ENCODE measurements at regions not wholly inside any gene's neighbourhood (a gene's known extent, or its start where the extent isn't known, plus 50 kb on each side); places are given as distances from the start of the nearest gene placed in this dataset.

DNA sequence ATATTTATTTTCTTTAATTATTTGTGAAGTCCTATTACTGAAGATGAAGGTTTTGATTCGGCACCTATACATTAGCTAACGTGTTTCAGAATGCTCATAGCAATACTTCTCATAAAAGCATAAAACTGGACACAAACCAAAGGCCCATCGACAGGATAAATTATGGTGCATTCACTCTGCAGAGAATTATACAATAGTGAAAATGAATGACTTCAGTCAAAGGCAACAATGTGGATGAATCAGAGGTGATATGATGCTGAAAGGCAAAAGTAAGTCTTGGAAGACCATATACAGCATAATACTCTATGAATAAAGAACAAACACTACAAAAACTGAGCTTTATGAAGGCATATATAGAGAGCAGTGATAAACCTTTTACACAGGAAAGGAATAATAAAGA is 156.6 kb upstream of the EGLN3 start (continued):
- TF ChIP-seq EP300 (IDR thresholded peaks at IDR 0.05) = no peak
- no peak for TF ChIP-seq CBX2 (IDR thresholded peaks at IDR 0.05; ENCODE audit: borderline replicate concordance, low read depth)
- TF ChIP-seq RNF2 (IDR thresholded peaks at IDR 0.05; ENCODE audit: borderline replicate concordance, low read depth) = no peak
- TF ChIP-seq BHLHE40 (IDR thresholded peaks at IDR 0.05; ENCODE audit: low read depth, low read length) = no peak
- no peak for TF ChIP-seq GATA3 (IDR thresholded peaks at IDR 0.05; ENCODE audit: borderline replicate concordance)
- no peak for TF ChIP-seq BCL3 (IDR thresholded peaks at IDR 0.05)
- TF ChIP-seq RFX5 (IDR thresholded peaks at IDR 0.05) = no peak

GRCh38 chr14:34106310-34106709 is 155.4 kb upstream of the EGLN3 start:
- CTCF ChIA-PET = interaction anchor here (1.6 to 2.9 kb wide), 2 partner anchors 8 to 218 kb away, joined by 4 to 18 read pairs; no protein-coding TSS in a partner anchor
- POLR2A ChIA-PET = no interaction called here
- WGBS (ENCODE audit: missing lambda C conversion rate) = 63% methylated on average over 4 of the region's 4 CpGs

More at GRCh38 chr14:34106310-34106709, 155.4 kb upstream of the EGLN3 start:
- no peaks in the 10 kb centered on the region for H3K9me3 ChIP-seq
- H3K4me1 ChIP-seq = peaks cover under 1% of the 10 kb centered on the region; the same call in 2 of the 3 replicates
- ATAC-seq = no peak
- no peak for DNase-seq (ENCODE audit: low read depth in 1 of 2, low spot score in 1 of 2)
- no peak overlapping the region for H3K27ac ChIP-seq
- FAIRE-seq = no peak
- no peak overlapping the region for H3K4me2 ChIP-seq
- no peak for TF ChIP-seq RNF2 (IDR thresholded peaks at IDR 0.05; ENCODE audit: borderline replicate concordance, low read depth)
- no peak for TF ChIP-seq EHF (CRISPR knock-in tag; IDR thresholded peaks at IDR 0.05)
- TF ChIP-seq ESRRA (IDR thresholded peaks at IDR 0.05; ENCODE audit: borderline replicate concordance, low read length) = no peak
- TF ChIP-seq KDM1A (IDR thresholded peaks at IDR 0.05; ENCODE audit: low read depth) = no peak
- TF ChIP-seq JUNB (IDR thresholded peaks at IDR 0.05) = no peak
- no peak for TF ChIP-seq BHLHE40 (IDR thresholded peaks at IDR 0.05; ENCODE audit: low read depth, low read length)
- TF ChIP-seq ELK1 (IDR thresholded peaks at IDR 0.05; ENCODE audit: low read depth, low read length) = no peak
- TF ChIP-seq NFE2L2 (conservative IDR thresholded peaks at IDR 0.05; ENCODE audit: low read length) = no peak
- no peak for TF ChIP-seq ATOH8 (CRISPR knock-in tag; IDR thresholded peaks at IDR 0.05; ENCODE audit: low read depth)
- no peak for TF ChIP-seq PHF8 (IDR thresholded peaks at IDR 0.05; ENCODE audit: borderline replicate concordance, low read depth)
- no peak for TF ChIP-seq POLR2A (IDR thresholded peaks at IDR 0.05; ENCODE audit: low read length)
- TF ChIP-seq CHD2 (IDR thresholded peaks at IDR 0.05; ENCODE audit: low read length, partially characterized antibody) = no peak
- no peak for TF ChIP-seq ZSCAN20 (CRISPR knock-in tag; IDR thresholded peaks at IDR 0.05)
- no peak for TF ChIP-seq HOXA7 (CRISPR knock-in tag; IDR thresholded peaks at IDR 0.05)
- TF ChIP-seq RARB (CRISPR knock-in tag; IDR thresholded peaks at IDR 0.05) = no peak
- TF ChIP-seq HMGXB4 (CRISPR knock-in tag; IDR thresholded peaks at IDR 0.05; ENCODE audit: borderline replicate concordance) = no peak
- no peak for TF ChIP-seq EP300 (IDR thresholded peaks at IDR 0.05)
- no peak for TF ChIP-seq NPAS2 (CRISPR knock-in tag; IDR thresholded peaks at IDR 0.05; ENCODE audit: borderline replicate concordance)
- no peak overlapping the region for H3K4me3 ChIP-seq
